Esophagus squamous epithelium (tissue), 4 donors: ENCODE measurements at regions not wholly inside any gene's neighbourhood (a gene's known extent, or its start where the extent isn't known, plus 50 kb on each side); places are given as distances from the start of the nearest gene placed in this dataset.

Experiments
- POLR2A ChIP-seq, 4 donors: fragments of 450-650 bp; IDR thresholded peaks; one replicate each; pipeline ENCODE4 v1.6.1; 2017; ENCODE audit warnings: antibody characterized with exemption in 4 of 4, mild to moderate bottlenecking in 4 of 4, moderate library complexity in 3 of 4
- TF ChIP-seq, protein P1 (sequence below), 6 experiments: fragments of 450-650 bp in 4 of 6; fragments of 200-600 bp in 2 of 6; sonication (generic) in 2 of 6; IDR thresholded peaks; one replicate each; pipeline ENCODE4 v1.5.1; 2016 to 2019; ENCODE audit warnings: antibody characterized with exemption in 6 of 6, mild to moderate bottlenecking in 4 of 6, moderate library complexity in 4 of 6

DNA sequence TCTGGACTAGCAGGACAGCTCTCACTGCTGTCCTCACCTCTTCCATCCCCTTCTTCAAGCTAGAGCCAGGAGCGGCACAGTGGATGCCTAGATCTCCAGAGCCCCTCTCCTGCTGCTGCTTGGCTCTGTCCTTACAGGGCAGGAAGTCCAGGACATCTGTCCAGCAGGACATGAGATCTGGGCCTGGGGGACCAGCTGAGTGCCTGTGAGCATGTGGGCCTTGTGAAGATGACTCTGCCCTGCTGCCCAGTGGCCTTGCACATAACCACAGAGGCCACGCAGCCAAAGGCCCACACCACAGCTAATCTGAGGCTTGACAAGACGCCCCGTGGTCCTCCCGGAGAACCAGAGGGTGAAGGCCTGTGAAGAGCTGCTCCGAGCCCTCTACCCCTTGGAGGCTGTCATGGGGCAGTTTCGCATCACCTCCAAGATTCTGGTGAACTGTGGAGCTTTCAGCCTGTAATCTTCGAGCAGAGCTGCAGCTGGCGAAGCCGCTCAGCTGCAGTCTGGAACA lies 516.7 kb upstream of the HS6ST1 start:
- TF ChIP-seq, protein P1, sequence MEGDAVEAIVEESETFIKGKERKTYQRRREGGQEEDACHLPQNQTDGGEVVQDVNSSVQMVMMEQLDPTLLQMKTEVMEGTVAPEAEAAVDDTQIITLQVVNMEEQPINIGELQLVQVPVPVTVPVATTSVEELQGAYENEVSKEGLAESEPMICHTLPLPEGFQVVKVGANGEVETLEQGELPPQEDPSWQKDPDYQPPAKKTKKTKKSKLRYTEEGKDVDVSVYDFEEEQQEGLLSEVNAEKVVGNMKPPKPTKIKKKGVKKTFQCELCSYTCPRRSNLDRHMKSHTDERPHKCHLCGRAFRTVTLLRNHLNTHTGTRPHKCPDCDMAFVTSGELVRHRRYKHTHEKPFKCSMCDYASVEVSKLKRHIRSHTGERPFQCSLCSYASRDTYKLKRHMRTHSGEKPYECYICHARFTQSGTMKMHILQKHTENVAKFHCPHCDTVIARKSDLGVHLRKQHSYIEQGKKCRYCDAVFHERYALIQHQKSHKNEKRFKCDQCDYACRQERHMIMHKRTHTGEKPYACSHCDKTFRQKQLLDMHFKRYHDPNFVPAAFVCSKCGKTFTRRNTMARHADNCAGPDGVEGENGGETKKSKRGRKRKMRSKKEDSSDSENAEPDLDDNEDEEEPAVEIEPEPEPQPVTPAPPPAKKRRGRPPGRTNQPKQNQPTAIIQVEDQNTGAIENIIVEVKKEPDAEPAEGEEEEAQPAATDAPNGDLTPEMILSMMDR (IDR thresholded peaks at IDR 0.05): no peak
- TF ChIP-seq POLR2A (IDR thresholded peaks at IDR 0.05): no peak
